ENCODE measurements at regions not wholly inside any gene's neighbourhood (a gene's known extent, or its start where the extent isn't known, plus 50 kb on each side); places are given as distances from the start of the nearest gene placed in this dataset.

DNA sequence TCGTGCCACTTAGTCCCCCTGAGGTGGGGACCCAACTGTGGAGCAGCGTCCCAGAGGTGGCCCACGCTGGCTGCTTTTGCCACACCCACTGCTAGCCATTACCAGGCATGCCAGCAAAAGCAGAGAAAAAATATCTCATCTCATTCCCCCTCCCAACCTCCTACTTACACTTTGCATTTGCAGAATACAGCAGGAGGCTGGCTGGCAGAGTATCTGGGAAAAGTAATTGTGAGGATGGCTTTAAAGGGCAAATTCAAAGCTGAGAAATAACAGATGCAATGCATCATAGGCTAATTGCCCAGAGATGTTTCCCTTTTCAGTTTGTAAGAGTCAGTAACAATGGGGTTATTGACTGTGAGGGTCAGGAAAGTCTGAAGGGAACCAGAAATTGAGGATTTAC, 438.1 kb upstream of the DSEL start:
- DNase-seq, result no peak

- DNase-seq, result no peak
These were observed 434.6 kb upstream of the DSEL start for GRCh38 chr18:67951137-67951536.

DNA sequence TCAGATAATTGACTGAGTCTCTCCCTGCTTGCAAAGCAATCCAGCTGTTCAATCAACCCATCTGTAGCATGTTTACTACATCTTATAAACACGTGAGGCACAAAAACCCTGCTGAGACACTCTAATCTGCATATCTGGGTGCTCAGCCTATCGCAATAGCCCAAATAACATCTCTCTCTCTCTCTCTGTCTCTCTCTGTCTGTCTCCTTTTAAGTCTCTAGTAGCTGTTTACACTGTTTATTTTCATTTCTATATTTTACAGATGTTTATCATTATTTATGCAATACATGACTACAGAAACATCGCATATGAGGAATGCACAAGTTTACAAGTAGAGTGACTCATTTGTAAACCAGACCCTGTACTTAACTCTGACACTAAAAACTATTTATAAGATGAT, 422.1 kb upstream of the DSEL start:
- DNase-seq, result no peak

DNA sequence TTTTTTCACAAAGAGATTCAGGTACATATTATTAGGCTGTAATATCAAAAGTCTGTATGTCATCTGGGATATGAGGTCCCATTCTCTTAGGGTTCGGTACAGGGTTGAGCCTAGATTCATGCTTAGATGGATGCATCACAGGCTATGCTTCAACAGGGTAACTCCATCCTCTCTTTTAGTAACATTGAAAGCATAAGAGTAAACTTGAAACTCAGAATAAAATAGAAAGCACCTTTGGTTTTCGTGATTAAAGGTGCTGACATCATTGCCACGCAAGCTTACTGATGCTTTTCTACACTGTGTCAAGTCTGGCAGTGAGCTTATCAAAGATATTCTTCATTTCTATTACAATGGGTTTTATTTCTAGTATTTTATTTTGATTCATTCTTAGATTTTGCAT, 419.1 kb upstream of the DSEL start:
- DNase-seq, result no peak

- no peak for DNase-seq
These were observed 416.8 kb upstream of the DSEL start for GRCh38 chr18:67933271-67933670.

DNA sequence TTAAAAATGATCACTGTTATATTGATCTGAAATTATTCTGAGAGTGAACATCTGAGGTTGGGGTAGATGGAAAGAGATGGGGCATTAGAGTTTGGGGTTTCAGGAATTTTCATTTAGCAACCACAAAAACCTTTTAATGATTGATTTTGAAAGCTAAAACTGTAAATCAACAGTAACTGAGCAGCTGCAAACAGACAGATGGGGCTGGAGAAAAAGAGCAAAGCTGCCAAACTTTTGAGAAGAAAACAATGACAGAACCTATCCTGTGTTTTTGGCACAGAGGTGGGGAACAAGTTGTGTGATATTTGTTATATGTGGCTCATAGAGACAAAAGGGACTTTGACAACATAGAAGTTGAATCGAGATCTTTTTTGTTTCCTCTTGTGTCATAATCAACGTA, 415.8 kb upstream of the DSEL start:
- DNase-seq, result no peak

DNA sequence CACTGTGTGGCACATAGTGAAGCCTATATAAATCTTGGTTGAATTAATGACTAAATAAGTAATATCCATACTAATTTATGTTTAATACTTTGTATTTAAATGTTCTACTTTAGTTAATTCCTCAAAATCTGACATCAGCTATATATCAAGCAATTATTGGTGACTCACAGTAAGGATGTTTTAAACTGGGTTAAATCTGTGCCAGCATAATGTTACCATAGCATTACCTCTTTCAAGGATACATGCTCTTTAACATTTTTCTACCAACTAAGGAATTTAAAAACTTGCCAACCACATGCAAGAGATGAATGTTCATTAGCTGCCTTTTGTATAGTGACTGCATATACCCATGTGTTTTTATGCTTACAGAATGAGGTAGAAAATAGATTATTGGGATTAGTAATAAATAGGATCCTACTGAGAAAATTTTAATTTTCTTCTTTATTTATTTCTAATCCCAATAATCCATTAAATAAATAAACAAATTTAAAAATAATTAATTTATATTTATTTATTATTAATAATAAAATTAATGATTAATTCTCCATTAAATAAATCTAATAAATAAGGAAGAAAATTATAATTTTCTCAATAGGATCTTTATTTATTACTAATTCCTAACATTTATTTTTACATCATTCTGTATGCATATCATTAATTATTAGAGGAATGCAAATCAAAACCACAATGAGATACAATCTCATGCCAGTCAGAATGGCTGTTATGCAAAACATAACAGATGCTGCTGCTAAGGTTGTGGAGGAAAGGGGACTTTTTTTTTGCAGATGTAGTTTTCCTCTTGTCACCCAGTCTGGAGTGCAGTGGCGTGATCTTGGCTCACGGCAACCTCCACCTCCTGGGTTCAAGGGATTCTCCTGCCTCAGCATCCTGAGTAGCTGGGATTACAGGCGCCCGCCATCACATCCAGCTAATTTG, 410.7 kb upstream of the DSEL start:
- no peak for DNase-seq

- DNase-seq, result no peak
These were observed 408.1 kb upstream of the DSEL start for GRCh38 chr18:67924656-67925055.

DNA sequence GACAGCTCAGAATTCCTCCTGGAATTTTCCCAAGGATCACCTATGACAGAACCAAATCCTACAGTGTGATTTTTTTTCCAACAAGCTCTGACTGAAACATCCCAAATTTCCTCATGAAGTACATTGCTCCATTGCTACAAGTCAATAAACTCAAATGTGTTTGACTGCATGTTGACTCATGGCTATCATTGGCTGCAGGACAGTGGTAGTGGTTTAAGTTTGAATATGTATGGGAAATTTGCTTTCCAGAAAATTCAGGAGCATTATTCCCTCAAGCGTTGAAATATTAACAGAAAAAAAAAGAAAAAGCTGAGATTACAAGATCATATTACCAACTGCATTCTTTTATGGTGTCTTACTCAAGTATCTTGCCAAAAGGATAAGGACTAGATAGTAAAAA, 402.8 kb upstream of the DSEL start:
- DNase-seq, result no peak

DNA sequence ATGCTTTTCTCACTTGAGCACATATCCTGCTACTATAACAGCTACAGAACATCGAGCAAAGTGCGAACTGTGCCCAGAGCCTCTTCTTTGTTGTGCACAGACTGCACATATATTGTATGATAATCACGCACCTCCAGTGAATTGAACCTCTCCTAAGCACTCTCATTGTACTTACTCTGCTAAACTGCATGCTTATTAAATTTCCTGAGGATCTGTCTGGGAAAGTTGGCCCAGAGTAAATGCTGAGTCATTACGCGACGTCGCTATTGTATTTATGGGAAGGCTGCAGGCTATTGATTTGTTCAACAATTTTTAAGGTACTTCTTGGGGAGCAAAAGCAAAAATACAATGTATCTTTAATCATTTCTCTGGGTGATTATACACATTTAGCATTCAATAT, 399.6 kb upstream of the DSEL start:
- DNase-seq, result no peak

- no peak for DNase-seq
These were observed 396.5 kb upstream of the DSEL start for GRCh38 chr18:67913040-67913439.

DNA sequence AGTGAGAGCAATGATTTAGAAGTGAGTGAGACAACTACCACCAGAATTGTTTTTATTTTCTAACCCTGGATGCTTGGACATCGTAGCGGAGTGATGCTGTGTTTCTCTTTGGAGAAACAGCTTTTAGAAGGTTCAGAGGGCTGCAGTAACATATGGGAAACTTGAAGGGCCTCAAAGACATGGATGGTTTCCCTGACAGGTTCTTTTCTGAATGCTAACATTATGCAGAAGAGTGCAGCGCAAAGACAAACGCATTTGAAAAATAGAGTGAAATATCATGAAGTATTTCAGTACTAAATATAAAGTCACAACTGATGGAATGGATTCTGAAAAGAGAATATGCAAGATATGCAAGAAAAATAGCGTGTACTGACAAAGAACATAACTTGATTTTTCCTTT, 385.1 kb upstream of the DSEL start:
- no peak for DNase-seq

DNA sequence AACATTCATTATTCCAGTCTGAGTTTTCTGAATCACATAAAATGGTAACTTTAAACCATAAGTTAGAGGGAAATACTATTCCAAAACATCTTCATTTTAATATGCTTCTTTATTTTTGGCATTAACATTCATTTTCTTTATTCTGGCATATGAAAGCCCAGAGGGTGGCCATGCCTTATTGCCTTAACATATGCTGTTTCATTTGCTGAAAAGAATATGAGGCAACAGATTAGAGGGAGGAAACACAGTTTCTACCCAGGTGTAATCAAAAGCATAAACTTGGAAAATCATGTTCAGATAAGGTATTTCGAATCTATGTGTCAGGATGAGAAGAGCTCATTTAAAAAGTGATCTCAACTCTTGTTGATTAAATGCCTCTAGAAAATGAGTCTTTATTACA, 379.9 kb upstream of the DSEL start:
- DNase-seq, result no peak

DNA sequence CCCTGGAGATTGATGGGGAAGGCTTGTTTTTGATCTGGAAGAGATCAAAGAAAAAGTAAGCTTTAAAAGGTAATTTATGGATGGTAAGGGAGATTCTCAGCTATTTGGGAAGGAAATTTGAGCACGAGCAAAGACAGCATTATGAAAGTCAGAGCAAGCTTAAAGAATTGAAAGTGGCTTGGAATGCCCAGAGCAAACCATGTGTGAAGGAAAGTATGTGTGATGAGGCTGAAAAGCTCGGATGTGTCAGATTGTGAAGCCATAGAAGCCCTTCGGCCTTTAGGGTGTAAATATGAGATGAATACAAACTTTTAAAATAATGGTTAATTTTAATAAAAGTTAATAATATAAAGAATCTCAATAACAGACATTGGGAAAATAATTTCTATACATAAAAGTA, 377.4 kb upstream of the DSEL start:
- DNase-seq, result no peak

DNA sequence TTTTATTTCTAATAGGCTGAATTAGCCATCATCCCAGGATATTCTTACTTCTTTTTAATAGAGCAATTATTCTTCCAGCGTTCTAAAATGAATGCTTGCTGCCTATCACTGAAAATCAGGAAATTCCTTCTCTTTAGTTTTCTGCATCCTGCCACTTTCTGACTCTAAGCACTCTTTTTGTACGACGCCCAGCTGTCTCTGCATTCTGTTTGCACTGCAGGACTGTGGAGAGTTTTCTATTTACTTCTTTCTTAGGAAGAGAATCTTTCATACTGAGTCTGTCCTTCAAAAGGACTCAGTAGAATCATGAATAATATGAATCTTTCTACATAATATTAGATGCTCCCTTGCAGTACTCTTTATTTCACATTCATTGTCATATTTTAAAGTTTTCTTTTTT, 360.4 kb upstream of the DSEL start:
- no peak for DNase-seq

GRCh38 chr18:67875944-67876343, 359.4 kb upstream of the DSEL start:
- no peak for DNase-seq

DNA sequence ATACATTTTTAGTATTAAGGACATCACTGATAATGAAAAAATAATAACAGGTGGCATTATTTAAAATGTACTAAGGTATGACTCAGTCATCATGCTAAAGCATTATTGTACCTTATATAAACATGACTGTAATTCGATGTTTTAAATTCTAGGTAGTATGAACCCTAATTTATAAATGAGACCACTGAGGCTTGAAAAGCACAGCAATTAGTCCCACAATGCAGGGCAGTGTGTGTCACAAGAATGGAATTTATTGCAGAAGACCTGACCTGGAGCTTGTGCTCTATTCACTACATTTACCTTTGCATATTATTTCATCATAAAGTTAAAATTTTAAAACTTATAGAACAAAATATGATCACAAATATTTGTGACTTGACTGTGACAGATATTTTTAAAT, 358.5 kb upstream of the DSEL start:
- no peak for DNase-seq

DNA sequence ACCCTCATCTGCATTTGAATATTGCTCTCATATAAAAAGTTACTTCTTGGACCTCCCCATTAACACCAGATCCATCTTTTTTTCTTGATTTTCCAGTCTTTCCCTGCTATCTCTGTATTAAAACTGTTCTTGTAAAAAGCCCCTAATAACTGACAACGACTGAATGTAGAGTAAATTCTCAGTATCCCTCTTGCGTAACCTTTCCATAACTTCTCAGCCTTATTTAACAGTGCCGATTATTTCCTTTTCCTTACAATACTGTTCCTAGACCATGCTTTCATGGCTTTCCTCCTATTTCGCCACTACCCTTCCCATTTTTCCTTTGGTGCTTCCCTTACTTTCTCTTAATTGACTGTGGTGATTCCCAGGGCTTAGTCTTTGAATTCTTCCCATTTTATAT, 348.9 kb upstream of the DSEL start:
- no peak for DNase-seq

DNA sequence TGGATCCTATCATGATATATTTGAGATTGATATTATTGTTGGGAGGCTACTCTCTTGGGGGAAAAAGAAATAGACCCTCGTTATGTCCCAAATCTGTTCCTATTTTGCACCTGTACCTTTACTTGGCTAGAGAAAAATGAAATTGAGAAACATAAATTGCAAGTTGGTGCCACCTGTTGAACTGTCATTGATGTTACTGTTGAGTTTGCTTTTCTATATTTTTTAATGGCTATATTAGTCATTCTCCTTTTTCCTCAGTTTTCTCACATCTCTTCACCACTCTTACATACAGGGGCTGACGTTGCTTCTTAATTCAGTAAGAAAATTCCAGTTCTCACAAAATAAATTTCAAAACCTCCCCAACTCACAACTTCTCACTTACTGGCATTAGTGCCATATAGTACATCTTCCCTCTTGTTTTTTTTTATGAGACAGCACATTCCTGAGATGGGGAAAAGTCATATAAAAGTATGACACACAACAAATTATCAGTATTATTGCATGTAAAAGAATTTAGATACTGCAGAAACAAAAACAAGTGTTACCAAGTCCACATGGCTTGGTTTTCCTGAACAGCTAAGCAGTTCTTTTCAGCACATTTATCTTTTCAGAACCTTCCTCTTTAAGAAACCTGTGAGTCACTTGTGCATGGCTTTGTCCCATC, 348.3 kb upstream of the DSEL start:
- DNase-seq, result no peak

GRCh38 chr18:67862069-67862468, 345.5 kb upstream of the DSEL start:
- DNase-seq, result no peak

DNA sequence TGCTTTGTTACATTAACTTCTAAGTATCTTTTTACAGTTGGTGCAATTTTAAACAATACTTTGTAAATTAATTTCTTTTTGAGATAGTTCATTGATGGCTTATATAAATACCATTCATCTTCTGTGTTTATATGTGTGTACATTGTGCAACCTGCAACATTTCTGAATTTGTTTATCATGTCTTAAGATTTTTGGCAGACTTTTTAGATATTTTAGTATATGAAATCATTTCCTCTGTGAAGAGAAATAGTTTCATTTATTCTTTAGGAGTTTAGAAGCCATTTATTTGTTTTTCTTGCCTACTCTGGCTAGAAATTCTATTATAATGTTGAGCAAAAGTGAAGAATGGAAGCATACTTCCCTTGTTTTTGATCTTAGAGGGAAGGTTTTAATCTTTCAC, 337.8 kb upstream of the DSEL start:
- DNase-seq, result no peak

DNA sequence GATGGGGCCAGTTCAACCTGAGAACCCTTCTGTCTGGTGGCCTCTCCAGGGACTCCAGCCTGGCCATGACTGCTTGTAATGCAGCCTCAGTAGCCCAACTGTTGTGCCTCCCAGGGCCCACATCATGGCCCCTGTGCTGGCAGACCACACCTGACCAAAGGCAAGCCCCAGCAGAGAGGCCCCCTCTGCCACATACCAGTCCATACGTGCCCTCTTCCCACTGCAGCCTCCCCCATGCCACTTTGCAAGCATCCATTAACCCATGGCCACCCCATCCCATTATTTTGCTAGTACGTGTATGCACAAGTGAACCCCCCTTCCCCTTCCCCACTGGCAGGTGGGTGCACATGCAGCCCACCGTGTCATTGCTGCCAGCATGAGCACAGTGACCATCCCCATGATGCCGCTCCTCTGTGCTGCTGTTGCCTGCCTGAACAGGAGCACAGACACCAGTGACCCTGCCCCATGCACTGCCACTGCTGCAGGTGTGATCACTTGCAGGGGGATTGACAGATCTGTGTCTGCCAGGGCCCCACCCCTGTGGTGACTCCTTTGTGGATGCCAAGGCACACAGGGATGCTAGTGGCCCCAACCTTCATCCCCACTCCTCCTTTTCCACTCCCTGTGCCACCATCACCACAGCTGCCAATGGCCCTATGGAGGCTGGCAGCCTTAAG, 330.0 kb upstream of the DSEL start:
- no peak for DNase-seq

- DNase-seq, result no peak
These were observed 328.5 kb upstream of the DSEL start for GRCh38 chr18:67845035-67845434.

GRCh38 chr18:67840379-67840778, 323.9 kb upstream of the DSEL start:
- no peak for DNase-seq
